ENCODE measurements at regions not wholly inside any gene's neighbourhood (a gene's known extent, or its start where the extent isn't known, plus 50 kb on each side); places are given as distances from the start of the nearest gene placed in this dataset.

GRCh38 chr12:92360543-92360942, 214.9 kb upstream of the BTG1 start:
- no peak overlapping the region for H3K4me3 Mint-ChIP-seq
- H3K27ac Mint-ChIP-seq = peak overlapping the region; percentile 98
- peaks cover 2% of the 10 kb centered on the region for H3K9me3 Mint-ChIP-seq
- ATAC-seq = no peak
- H3K27me3 Mint-ChIP-seq = no peaks in the 10 kb centered on the region
- H3K36me3 Mint-ChIP-seq = peaks cover 28% of the 10 kb centered on the region
- peaks cover 72% of the 10 kb centered on the region for H3K4me1 Mint-ChIP-seq

GRCh38 chr12:92359581-92360209, 214.0 kb upstream of the BTG1 start:
- peaks cover 2% of the 10 kb centered on the region for H3K9me3 Mint-ChIP-seq
- no peaks in the 10 kb centered on the region for H3K27me3 Mint-ChIP-seq
- H3K27ac Mint-ChIP-seq = no peak overlapping the region
- no peak for ATAC-seq
- H3K4me3 Mint-ChIP-seq = no peak overlapping the region
- peaks cover 66% of the 10 kb centered on the region for H3K4me1 Mint-ChIP-seq
- H3K36me3 Mint-ChIP-seq = peaks cover 28% of the 10 kb centered on the region

- ATAC-seq = no peak
- Mint-ChIP-seq H3K9me3 (peaks cover 2% of the 10 kb centered on the region), H3K36me3 (peaks cover 28% of the 10 kb centered on the region), H3K4me3 (no peak overlapping the region), H3K27me3 (no peaks in the 10 kb centered on the region), H3K27ac (no peak overlapping the region), H3K4me1 (peaks cover 47% of the 10 kb centered on the region)
Measured at GRCh38 chr12:92357584-92358261, 212.1 kb upstream of the BTG1 start.

GRCh38 chr12:92356425-92356824, 210.8 kb upstream of the BTG1 start:
- peak overlapping the region; percentile 67 for H3K27ac Mint-ChIP-seq
- ATAC-seq = no peak

GRCh38 chr12:92349635-92350034, 204.0 kb upstream of the BTG1 start:
- Mint-ChIP-seq H3K27me3 (no peaks in the 10 kb centered on the region), H3K27ac (no peak overlapping the region), H3K4me3 (no peak overlapping the region), H3K36me3 (peaks cover 15% of the 10 kb centered on the region), H3K4me1 (peaks cover 6% of the 10 kb centered on the region), H3K9me3 (peaks cover 9% of the 10 kb centered on the region)
- no peak for ATAC-seq

More at GRCh38 chr12:92356425-92356824, 210.8 kb upstream of the BTG1 start:
- Mint-ChIP-seq H3K36me3 (peaks cover 34% of the 10 kb centered on the region), H3K27me3 (no peaks in the 10 kb centered on the region), H3K4me3 (no peak overlapping the region), H3K9me3 (peaks cover 5% of the 10 kb centered on the region), H3K4me1 (peaks cover 42% of the 10 kb centered on the region)

GRCh38 chr12:92342574-92342973, 196.9 kb upstream of the BTG1 start:
- Mint-ChIP-seq H3K4me3 (no peak overlapping the region), H3K27ac (no peak overlapping the region), H3K36me3 (peaks cover 10% of the 10 kb centered on the region), H3K27me3 (no peaks in the 10 kb centered on the region), H3K4me1 (peaks cover 28% of the 10 kb centered on the region), H3K9me3 (peaks cover 6% of the 10 kb centered on the region)
- no peak for ATAC-seq

- Mint-ChIP-seq H3K27me3 (no peaks in the 10 kb centered on the region), H3K27ac (peak overlapping the region; percentile 87), H3K36me3 (peaks cover 10% of the 10 kb centered on the region), H3K4me3 (peak overlapping the region; percentile 83), H3K9me3 (peaks cover 6% of the 10 kb centered on the region), H3K4me1 (peaks cover 28% of the 10 kb centered on the region)
- peak; percentile 63 for ATAC-seq
Measured at GRCh38 chr12:92341065-92341668, 195.5 kb upstream of the BTG1 start.

GRCh38 chr12:92340441-92341064, 194.9 kb upstream of the BTG1 start:
- ATAC-seq = no peak
- Mint-ChIP-seq H3K4me1 (peaks cover 28% of the 10 kb centered on the region), H3K27ac (peak overlapping the region; percentile 87), H3K27me3 (no peaks in the 10 kb centered on the region), H3K9me3 (peaks cover 1% of the 10 kb centered on the region), H3K36me3 (peaks cover 6% of the 10 kb centered on the region), H3K4me3 (no peak overlapping the region)

- peaks cover under 1% of the 10 kb centered on the region for H3K36me3 Mint-ChIP-seq
- no peak overlapping the region for H3K27ac Mint-ChIP-seq
- H3K27me3 Mint-ChIP-seq = no peaks in the 10 kb centered on the region
- no peak overlapping the region for H3K4me3 Mint-ChIP-seq
- no peaks in the 10 kb centered on the region for H3K9me3 Mint-ChIP-seq
- ATAC-seq = no peak
- H3K4me1 Mint-ChIP-seq = peaks cover 28% of the 10 kb centered on the region
Measured at GRCh38 chr12:92340003-92340402, 194.4 kb upstream of the BTG1 start.

- H3K4me1 Mint-ChIP-seq = peaks cover 34% of the 10 kb centered on the region
- H3K36me3 Mint-ChIP-seq = no peaks in the 10 kb centered on the region
- H3K4me3 Mint-ChIP-seq = no peak overlapping the region
- no peak for ATAC-seq
- no peaks in the 10 kb centered on the region for H3K27me3 Mint-ChIP-seq
- H3K9me3 Mint-ChIP-seq = no peaks in the 10 kb centered on the region
- peak overlapping the region; percentile 42 for H3K27ac Mint-ChIP-seq
Measured at GRCh38 chr12:92339198-92339821, 193.7 kb upstream of the BTG1 start.

- H3K27ac Mint-ChIP-seq = peak overlapping the region; percentile 42
Measured at GRCh38 chr12:92338671-92339070, 193.0 kb upstream of the BTG1 start.

GRCh38 chr12:92338102-92338501, 192.5 kb upstream of the BTG1 start:
- H3K36me3 Mint-ChIP-seq = no peaks in the 10 kb centered on the region
- no peak overlapping the region for H3K4me3 Mint-ChIP-seq
- H3K27ac Mint-ChIP-seq = no peak overlapping the region
- H3K27me3 Mint-ChIP-seq = no peaks in the 10 kb centered on the region
- H3K4me1 Mint-ChIP-seq = peaks cover 46% of the 10 kb centered on the region
- ATAC-seq = no peak
- no peaks in the 10 kb centered on the region for H3K9me3 Mint-ChIP-seq

More at GRCh38 chr12:92338671-92339070, 193.0 kb upstream of the BTG1 start:
- Mint-ChIP-seq H3K4me3 (no peak overlapping the region), H3K4me1 (peaks cover 41% of the 10 kb centered on the region), H3K36me3 (no peaks in the 10 kb centered on the region), H3K27me3 (no peaks in the 10 kb centered on the region), H3K9me3 (no peaks in the 10 kb centered on the region)
- no peak for ATAC-seq

GRCh38 chr12:92337128-92337527, 191.5 kb upstream of the BTG1 start:
- no peak for ATAC-seq
- H3K4me1 Mint-ChIP-seq = peaks cover 41% of the 10 kb centered on the region
- no peaks in the 10 kb centered on the region for H3K27me3 Mint-ChIP-seq
- no peak overlapping the region for H3K27ac Mint-ChIP-seq
- H3K9me3 Mint-ChIP-seq = no peaks in the 10 kb centered on the region
- H3K4me3 Mint-ChIP-seq = no peak overlapping the region
- no peaks in the 10 kb centered on the region for H3K36me3 Mint-ChIP-seq

- Mint-ChIP-seq H3K4me1 (peaks cover 37% of the 10 kb centered on the region), H3K4me3 (no peak overlapping the region), H3K27me3 (no peaks in the 10 kb centered on the region), H3K36me3 (no peaks in the 10 kb centered on the region), H3K27ac (no peak overlapping the region), H3K9me3 (no peaks in the 10 kb centered on the region)
- no peak for ATAC-seq
Measured at GRCh38 chr12:92336641-92337040, 191.0 kb upstream of the BTG1 start.

- no peak for ATAC-seq
Measured at GRCh38 chr12:92335831-92336230, 190.2 kb upstream of the BTG1 start.

More at GRCh38 chr12:92335831-92336230, 190.2 kb upstream of the BTG1 start:
- Mint-ChIP-seq H3K9me3 (no peaks in the 10 kb centered on the region), H3K27ac (no peak overlapping the region), H3K4me1 (peaks cover 29% of the 10 kb centered on the region), H3K36me3 (no peaks in the 10 kb centered on the region), H3K27me3 (no peaks in the 10 kb centered on the region), H3K4me3 (no peak overlapping the region)
